OCI-LY3 (cell line): ENCODE measurements at regions not wholly inside any gene's neighbourhood (a gene's known extent, or its start where the extent isn't known, plus 50 kb on each side); places are given as distances from the start of the nearest gene placed in this dataset.

Experiments used
- H2AFZ ChIP-seq: fragments of 200-600, 300-600 bp; shearing (Covaris generic); 2 replicates; pipeline ENCODE4 v1.6.0; 2014; ENCODE audit warnings: antibody characterized with exemption, low read depth, low read length
- H3K27ac ChIP-seq: fragments of 200-600, 300-600 bp; sonication (generic); 2 replicates; pipeline ENCODE4 v1.5.1; 2014; ENCODE audit warnings: mild to moderate bottlenecking, low read length, moderate library complexity, mixed read lengths
- H3K27me3 ChIP-seq: fragments of 200-600, 300-600 bp; sonication (generic); 2 replicates; pipeline ENCODE4 v1.6.1; 2014; ENCODE audit warnings: low read depth, low read length, mixed read lengths
- H3K36me3 ChIP-seq: fragments of 200-600, 300-600 bp; sonication (generic); replicated peaks from 2 replicates; pipeline ENCODE3; 2014; ENCODE audit warnings: low read depth, low read length, mixed read lengths
- H3K4me1 ChIP-seq: fragments of 300-600, 200-600 bp; sonication (generic); 2 replicates; pipeline ENCODE4 v1.6.1; 2014; ENCODE audit warnings: low read length, mixed read lengths
- H3K4me2 ChIP-seq: fragments of 200-600, 300-600 bp; sonication (generic); 2 replicates; pipeline ENCODE4 v1.6.1; 2014; ENCODE audit warnings: low read length, mixed read lengths
- H3K4me3 ChIP-seq: fragments of 300-600, 200-600 bp; sonication (generic); 2 replicates; pipeline ENCODE4 v1.5.1; 2014; ENCODE audit warnings: antibody characterized with exemption, mild to moderate bottlenecking, low read length, moderate library complexity
- H3K79me2 ChIP-seq: fragments of 300-600, 200-600 bp; shearing (Covaris generic); 2 replicates; pipeline ENCODE4 v1.6.1; 2014; ENCODE audit warnings: mild to moderate bottlenecking, low read length, mixed read lengths
- H3K9ac ChIP-seq: fragments of 300-600, 200-600 bp; shearing (Covaris generic); 2 replicates; pipeline ENCODE4 v1.6.0; 2014; ENCODE audit warnings: mild to moderate bottlenecking, low read length, moderate library complexity
- H3K9me3 ChIP-seq: fragments of 200-600, 300-600 bp; shearing (Covaris generic); 2 replicates; pipeline ENCODE4 v1.6.1; 2014; ENCODE audit warnings: low read length, mixed read lengths; ENCODE audit not compliant: insufficient read depth
- H4K20me1 ChIP-seq: fragments of 200-600, 300-600 bp; sonication (generic); 2 replicates; pipeline ENCODE4 v1.6.1; 2016; ENCODE audit warnings: low read length, mixed read lengths; ENCODE audit not compliant: insufficient read depth
- CTCF ChIP-seq: fragments of 200-600, 300-600 bp; sonication (generic); IDR thresholded peaks from 2 replicates; pipeline ENCODE4 v1.5.1; 2014; ENCODE audit warnings: antibody characterized with exemption, low read length, low read depth
- EZH2phosphoT487 ChIP-seq: fragments of 200-600 bp; shearing (Covaris generic); IDR thresholded peaks from 2 replicates; pipeline ENCODE4 v1.6.1; 2018; ENCODE audit warnings: antibody characterized with exemption, mixed run types, low read depth

- Histone ChIP-seq H3K27ac (no peak overlapping the region), H4K20me1 (no peaks in the 10 kb centered on the region), H2AFZ (no peak overlapping the region), H3K4me3 (no peak overlapping the region), H3K4me1 (no peaks in the 10 kb centered on the region), H3K27me3 (peaks cover 10% of the 10 kb centered on the region; the same call in 1 of the 2 replicates), H3K79me2 (no peaks in the 10 kb centered on the region), H3K9me3 (no peaks in the 10 kb centered on the region), H3K36me3 (no peaks in the 10 kb centered on the region), H3K4me2 (no peak overlapping the region), H3K9ac (no peak overlapping the region)
- TF ChIP-seq CTCF (no peak), EZH2phosphoT487 (no peak)
Observed at GRCh38 chr4:15340332-15340731, 87.5 kb upstream of the C1QTNF7 start.

GRCh38 chr4:15340902-15341732 is 86.7 kb upstream of the C1QTNF7 start:
- peaks cover 10% of the 10 kb centered on the region; the same call in 1 of the 2 replicates for H3K27me3 ChIP-seq
- no peak for TF ChIP-seq EZH2phosphoT487
- TF ChIP-seq CTCF = no peak
- H3K36me3 ChIP-seq = no peaks in the 10 kb centered on the region
- no peaks in the 10 kb centered on the region for H3K9me3 ChIP-seq
- no peaks in the 10 kb centered on the region for H4K20me1 ChIP-seq
- H3K27ac ChIP-seq = no peak overlapping the region
- H2AFZ ChIP-seq = no peak overlapping the region
- H3K4me3 ChIP-seq = no peak overlapping the region
- H3K79me2 ChIP-seq = no peaks in the 10 kb centered on the region
- H3K4me2 ChIP-seq = no peak overlapping the region
- no peaks in the 10 kb centered on the region for H3K4me1 ChIP-seq
- H3K9ac ChIP-seq = no peak overlapping the region

GRCh38 chr4:15341733-15342300 is 86.0 kb upstream of the C1QTNF7 start:
- H4K20me1 ChIP-seq = no peaks in the 10 kb centered on the region
- no peak overlapping the region for H3K27ac ChIP-seq
- no peak overlapping the region for H3K4me3 ChIP-seq
- no peaks in the 10 kb centered on the region for H3K36me3 ChIP-seq
- peaks cover 10% of the 10 kb centered on the region; the same call in 1 of the 2 replicates for H3K27me3 ChIP-seq
- no peaks in the 10 kb centered on the region for H3K4me1 ChIP-seq
- H3K4me2 ChIP-seq = no peak overlapping the region
- no peak overlapping the region for H3K9ac ChIP-seq
- no peaks in the 10 kb centered on the region for H3K79me2 ChIP-seq
- no peak overlapping the region for H2AFZ ChIP-seq
- no peaks in the 10 kb centered on the region for H3K9me3 ChIP-seq
- TF ChIP-seq EZH2phosphoT487 (no peak), CTCF (no peak)

- H3K4me2 ChIP-seq = no peak overlapping the region
- no peak overlapping the region for H3K4me3 ChIP-seq
- no peaks in the 10 kb centered on the region for H3K4me1 ChIP-seq
- H3K27me3 ChIP-seq = peaks cover 10% of the 10 kb centered on the region; the same call in 1 of the 2 replicates
- H3K27ac ChIP-seq = no peak overlapping the region
- no peak overlapping the region for H3K9ac ChIP-seq
- no peaks in the 10 kb centered on the region for H3K9me3 ChIP-seq
- H3K79me2 ChIP-seq = no peaks in the 10 kb centered on the region
- no peaks in the 10 kb centered on the region for H3K36me3 ChIP-seq
- H4K20me1 ChIP-seq = no peaks in the 10 kb centered on the region
- H2AFZ ChIP-seq = no peak overlapping the region
- TF ChIP-seq CTCF (no peak), EZH2phosphoT487 (no peak)
Observed at GRCh38 chr4:15343000-15343399, 84.8 kb upstream of the C1QTNF7 start.
